ENCODE measurements at regions not wholly inside any gene's neighbourhood (a gene's known extent, or its start where the extent isn't known, plus 50 kb on each side); places are given as distances from the start of the nearest gene placed in this dataset.

GRCh38 chr2:7952046-7952745, 729.7 kb upstream of the ID2 start:
- H3K9me3 ChIP-seq (replicated peaks; ENCODE audit: control insufficient read depth, insufficient read depth, low read depth, low read length) = no peaks in the 10 kb centered on the region
- no peak overlapping the region for H3K9ac ChIP-seq (ENCODE audit: insufficient read depth in 1 of 2, low read depth in 2 of 2, low read length in 2 of 2)
- H3K79me2 ChIP-seq (ENCODE audit: control insufficient read depth, insufficient read depth, low read length) = no peaks in the 10 kb centered on the region
- ChIA-PET POLR2A (no interaction called here), CTCF (ENCODE audit: low intra/inter-chr PET ratio) (no interaction called here)
- no peaks in the 10 kb centered on the region for H3K4me1 ChIP-seq (replicated peaks in 1 of 2; ENCODE audit: control insufficient read depth in 2 of 2, insufficient read depth in 2 of 2, low read length in 2 of 2)
- no peak overlapping the region for H2AFZ ChIP-seq (ENCODE audit: low read depth, low read length)
- TF ChIP-seq ZNF77 (CRISPR knock-in tag; IDR thresholded peaks at IDR 0.05) = no peak
- no peak for TF ChIP-seq MTA2 (IDR thresholded peaks at IDR 0.05; ENCODE audit: low read depth)
- no peak for TF ChIP-seq ERF (CRISPR knock-in tag; IDR thresholded peaks at IDR 0.05)
- no peak for TF ChIP-seq RAD51 (IDR thresholded peaks at IDR 0.05; ENCODE audit: borderline replicate concordance, low read depth)
- no peak for TF ChIP-seq SP2 (IDR thresholded peaks at IDR 0.05; ENCODE audit: extremely low read depth, low read depth, low read length, poor library complexity, severe bottlenecking)
- no peak for TF ChIP-seq FOXK2 (conservative IDR thresholded peaks at IDR 0.05 in 1 of 2, IDR thresholded peaks at IDR 0.05 in 1 of 2; ENCODE audit: low read depth in 2 of 2)
- no peaks in the 10 kb centered on the region for H3K9me1 ChIP-seq (ENCODE audit: control insufficient read depth, insufficient read depth, low read length)
- H4K20me1 ChIP-seq (replicated peaks; ENCODE audit: control insufficient read depth, insufficient read depth, low read length) = 0 out of 2 replicates have a peak, but pooled peaks cover 4% of the 10 kb centered on the region
- ATAC-seq (no peak), DNase-seq (ENCODE audit: extremely low read depth in 1 of 4, low spot score in 3 of 4) (no peak), FAIRE-seq (no peak)
- no peaks in the 10 kb centered on the region for H3K36me3 ChIP-seq (ENCODE audit: control insufficient read depth, insufficient read depth, low read length)
- H3K4me2 ChIP-seq (ENCODE audit: insufficient read depth, low read length) = no peak overlapping the region
- peaks cover 0 to 42% of the 10 kb centered on the region in 2 experiments; a peak in 4 of 5 replicates for H3K27me3 ChIP-seq (ENCODE audit: control insufficient read depth in 2 of 2, insufficient read depth in 2 of 2, low read length in 2 of 2)
- no peak overlapping the region for H3K4me3 ChIP-seq
- intact Hi-C loops (cut with micrococcal nuclease) (no loop called here), in situ Hi-C loops (cut with MboI) (no loop called here)
- BruUV-seq (replicated peaks) = no TSS peak
- WGBS (ENCODE audit: insufficient coverage, low coverage, missing lambda C conversion rate) = 1% methylated on average over 15 of the region's 15 CpGs
- H3K27ac ChIP-seq (ENCODE audit: extremely low read depth, low read depth, low read length) = no peak overlapping the region

GRCh38 chr2:7953195-7953594, 728.7 kb upstream of the ID2 start:
- WGBS (ENCODE audit: insufficient coverage, low coverage, missing lambda C conversion rate) = 1% methylated on average over 6 of the region's 6 CpGs
- no peak overlapping the region for H3K4me3 ChIP-seq
- CTCF ChIA-PET (ENCODE audit: low intra/inter-chr PET ratio) = no interaction called here
- no peaks in the 10 kb centered on the region for H3K9me3 ChIP-seq (replicated peaks; ENCODE audit: control insufficient read depth, insufficient read depth, low read depth, low read length)
- H3K36me3 ChIP-seq (ENCODE audit: control insufficient read depth, insufficient read depth, low read length) = no peaks in the 10 kb centered on the region
- POLR2A ChIA-PET = interaction anchor here (0.6 to 0.7 kb wide), 2 partner anchors 13 to 770 kb away, joined by 3 read pairs; no protein-coding TSS in a partner anchor
- H2AFZ ChIP-seq (ENCODE audit: low read depth, low read length) = no peak overlapping the region
- no peak for FAIRE-seq
- no peaks in the 10 kb centered on the region for H3K9me1 ChIP-seq (ENCODE audit: control insufficient read depth, insufficient read depth, low read length)
- DNase-seq (ENCODE audit: extremely low read depth in 1 of 4, low spot score in 3 of 4) = no peak
- H4K20me1 ChIP-seq (replicated peaks; ENCODE audit: control insufficient read depth, insufficient read depth, low read length) = 0 out of 2 replicates have a peak, but pooled peaks cover 4% of the 10 kb centered on the region
- H3K4me1 ChIP-seq (replicated peaks in 1 of 2; ENCODE audit: control insufficient read depth in 2 of 2, insufficient read depth in 2 of 2, low read length in 2 of 2) = no peaks in the 10 kb centered on the region
- H3K27me3 ChIP-seq (ENCODE audit: control insufficient read depth in 2 of 2, insufficient read depth in 2 of 2, low read length in 2 of 2) = peaks cover 0 to 42% of the 10 kb centered on the region in 2 experiments; a peak in 4 of 5 replicates
- no peak for ATAC-seq
- in situ Hi-C loops (cut with MboI) (no loop called here), intact Hi-C loops (cut with micrococcal nuclease) (no loop called here)
- H3K9ac ChIP-seq (ENCODE audit: insufficient read depth in 1 of 2, low read depth in 2 of 2, low read length in 2 of 2) = no peak overlapping the region
- no peak overlapping the region for H3K4me2 ChIP-seq (ENCODE audit: insufficient read depth, low read length)
- BruUV-seq (replicated peaks) = no TSS peak
- H3K79me2 ChIP-seq (ENCODE audit: control insufficient read depth, insufficient read depth, low read length) = no peaks in the 10 kb centered on the region
- no peak overlapping the region for H3K27ac ChIP-seq (ENCODE audit: extremely low read depth, low read depth, low read length)
- TF ChIP-seq NFE2 (IDR thresholded peaks at IDR 0.05; ENCODE audit: low read depth) = no peak
- TF ChIP-seq ZBTB17 (CRISPR knock-in tag; IDR thresholded peaks at IDR 0.05) = no peak
- TF ChIP-seq ZNF282 (CRISPR knock-in tag; IDR thresholded peaks at IDR 0.05) = no peak
- TF ChIP-seq LARP7 (IDR thresholded peaks at IDR 0.05) = no peak
- no peak for TF ChIP-seq CAMTA2 (CRISPR knock-in tag; conservative IDR thresholded peaks at IDR 0.05)
- TF ChIP-seq RBM34 (IDR thresholded peaks at IDR 0.05; ENCODE audit: borderline replicate concordance, insufficient read depth, low read length) = no peak
- no peak for TF ChIP-seq BMI1 (IDR thresholded peaks at IDR 0.05; ENCODE audit: low read length)
- no peak for TF ChIP-seq DNMT1 (IDR thresholded peaks at IDR 0.05)
- TF ChIP-seq DACH1 (IDR thresholded peaks at IDR 0.05; ENCODE audit: partially characterized antibody) = no peak
- no peak for TF ChIP-seq HMGN3 (IDR thresholded peaks at IDR 0.05; ENCODE audit: borderline replicate concordance, extremely low read depth, insufficient read length, low read depth, low read length)
- TF ChIP-seq ZNF174 (CRISPR knock-in tag; IDR thresholded peaks at IDR 0.05) = no peak
- TF ChIP-seq ZNF354B (CRISPR knock-in tag; IDR thresholded peaks at IDR 0.05) = no peak
- TF ChIP-seq RBM17 (IDR thresholded peaks at IDR 0.05; ENCODE audit: borderline replicate concordance, low read depth, low read length) = no peak
- no peak for TF ChIP-seq NCOA6 (IDR thresholded peaks at IDR 0.05)

Data from K562 (cell line).